Nucleus accumbens (tissue), 56 donors: ENCODE measurements at regions not wholly inside any gene's neighbourhood (a gene's known extent, or its start where the extent isn't known, plus 50 kb on each side); places are given as distances from the start of the nearest gene placed in this dataset.

Experiments
- DNase-seq, 56 donors: peaks; one replicate each; lab custom pipeline; 2025; lab: John Stamatoyannopoulos, UW

- DNase-seq, result no peak
Measured at GRCh38 chr21:16159971-16160350, 430.2 kb downstream of the USP25 start.

- DNase-seq, result no peak
Measured at GRCh38 chr21:16162953-16163352, 433.2 kb downstream of the USP25 start.

- DNase-seq, result peak in 2 of 56 donors; percentile 1 to 49
Measured at GRCh38 chr21:16169102-16169511, 439.3 kb downstream of the USP25 start.

- DNase-seq, result no peak
Measured at GRCh38 chr21:16169779-16170178, 440.0 kb downstream of the USP25 start.

- no peak for DNase-seq
Measured at GRCh38 chr21:16176570-16176969, 446.8 kb downstream of the USP25 start.

- DNase-seq, result no peak
Measured at GRCh38 chr21:16177532-16177931, 447.8 kb downstream of the USP25 start.

- no peak for DNase-seq
Measured at GRCh38 chr21:16179773-16180172, 450.0 kb downstream of the USP25 start.

- no peak for DNase-seq
Measured at GRCh38 chr21:16180614-16181013, 450.8 kb downstream of the USP25 start.

GRCh38 chr21:16181018-16181417 is 451.2 kb downstream of the USP25 start:
- no peak for DNase-seq

- no peak for DNase-seq
Measured at GRCh38 chr21:16185766-16186165, 456.0 kb downstream of the USP25 start.

- no peak for DNase-seq
Measured at GRCh38 chr21:16186742-16187141, 457.0 kb downstream of the USP25 start.

GRCh38 chr21:16187603-16188301 is 458.0 kb downstream of the USP25 start:
- DNase-seq, result no peak

- no peak for DNase-seq
Measured at GRCh38 chr21:16192902-16193301, 463.1 kb downstream of the USP25 start.

- no peak for DNase-seq
Measured at GRCh38 chr21:16193496-16194094, 463.8 kb downstream of the USP25 start.

- DNase-seq, result peak in 51 of 56 donors; percentile 5 to 84 (median 60)
Measured at GRCh38 chr21:16194095-16194787, 464.5 kb downstream of the USP25 start.

GRCh38 chr21:16194788-16195537 is 465.2 kb downstream of the USP25 start:
- DNase-seq, result peak in 12 of 56 donors; percentile 5 to 29 (median 12)

- no peak for DNase-seq
Measured at GRCh38 chr21:16195538-16195910, 465.7 kb downstream of the USP25 start.

GRCh38 chr21:16196001-16196400 is 466.2 kb downstream of the USP25 start:
- DNase-seq, result no peak

GRCh38 chr21:16198546-16198945 is 468.8 kb downstream of the USP25 start:
- no peak for DNase-seq

- no peak for DNase-seq
Measured at GRCh38 chr21:16199539-16199938, 469.8 kb downstream of the USP25 start.

GRCh38 chr21:16201718-16202117 is 471.9 kb downstream of the USP25 start:
- DNase-seq, result no peak
